ACHN (cell line): ENCODE measurements at regions not wholly inside any gene's neighbourhood (a gene's known extent, or its start where the extent isn't known, plus 50 kb on each side); places are given as distances from the start of the nearest gene placed in this dataset.

Source experiments
- DNase-seq: peaks from one replicate; pipeline ENCODE4 v3.0.0-alpha.2; 2015
- in situ Hi-C: cut with HindIII; loops from 2 replicates; pipeline ENCODE4 v1.10.0; 2017; ENCODE audit warnings: low sequenced_read_pairs, low pct_ligation_motif_present, low pct_unique_long_range_greater_than_20kb

DNA sequence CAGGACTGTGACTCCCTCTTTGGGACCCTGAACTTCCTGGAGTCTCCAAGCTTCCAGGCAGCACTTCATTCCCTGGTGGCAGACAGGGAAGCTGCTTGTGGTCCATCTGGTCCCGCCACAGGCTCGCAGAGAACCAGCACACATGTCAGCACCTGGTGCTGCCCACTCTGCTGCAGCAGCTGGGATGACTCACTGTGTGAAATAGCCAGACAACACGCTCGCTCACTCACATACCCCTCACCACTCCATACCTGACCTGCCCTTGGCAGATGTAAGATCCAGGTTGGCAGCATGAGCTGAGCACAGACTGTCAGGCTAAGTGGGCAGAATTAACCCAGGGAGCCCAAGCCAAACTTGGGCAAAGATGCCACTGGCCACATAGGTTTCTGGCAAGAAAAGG, 613.5 kb downstream of the PCDH18 start:
- in situ Hi-C loops, result no loop called here
- DNase-seq, result no peak

DNA sequence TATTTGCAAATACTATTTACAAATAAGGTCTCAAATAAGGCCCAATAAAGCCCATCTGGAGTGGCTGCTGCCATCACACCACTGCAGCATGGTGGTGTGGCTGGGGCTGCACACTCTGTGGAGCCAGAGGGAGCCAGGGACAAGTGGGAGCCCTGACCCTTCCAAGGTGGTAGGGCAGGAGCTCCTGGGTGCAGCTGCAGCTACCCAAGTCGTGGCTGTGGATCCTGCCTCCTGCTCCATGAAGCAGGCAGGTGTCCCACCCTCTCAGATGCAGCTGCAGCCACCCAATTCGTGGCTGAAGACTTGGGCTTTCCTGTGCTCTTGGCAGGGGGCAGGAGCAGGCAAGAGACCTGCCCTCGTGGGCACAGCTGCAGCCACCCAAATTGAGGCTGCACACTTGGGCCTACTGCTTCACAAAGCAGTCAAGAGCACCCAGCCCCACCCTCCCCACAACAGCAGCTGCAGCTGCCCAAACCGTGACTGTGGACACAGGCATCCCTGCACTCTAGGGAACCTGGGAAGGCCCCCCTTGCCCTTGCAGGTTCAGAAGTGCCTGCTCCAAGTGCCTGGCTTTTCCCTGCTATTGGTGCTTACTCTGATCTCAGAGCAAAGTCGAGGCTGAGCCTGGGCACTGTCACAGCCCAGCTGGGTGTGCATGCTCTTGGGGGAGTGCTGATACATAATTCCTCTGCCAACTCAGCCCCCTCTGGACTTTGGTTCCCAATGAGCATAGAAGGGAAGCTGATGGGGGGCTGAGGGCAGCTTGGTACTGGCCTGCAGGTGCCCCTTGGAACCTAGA, 614.8 kb downstream of the PCDH18 start:
- no peak for DNase-seq
- in situ Hi-C loops, result no loop called here

GRCh38 chr4:136909626-136910025, 622.7 kb downstream of the PCDH18 start:
- no peak for DNase-seq
- in situ Hi-C loops, result no loop called here

DNA sequence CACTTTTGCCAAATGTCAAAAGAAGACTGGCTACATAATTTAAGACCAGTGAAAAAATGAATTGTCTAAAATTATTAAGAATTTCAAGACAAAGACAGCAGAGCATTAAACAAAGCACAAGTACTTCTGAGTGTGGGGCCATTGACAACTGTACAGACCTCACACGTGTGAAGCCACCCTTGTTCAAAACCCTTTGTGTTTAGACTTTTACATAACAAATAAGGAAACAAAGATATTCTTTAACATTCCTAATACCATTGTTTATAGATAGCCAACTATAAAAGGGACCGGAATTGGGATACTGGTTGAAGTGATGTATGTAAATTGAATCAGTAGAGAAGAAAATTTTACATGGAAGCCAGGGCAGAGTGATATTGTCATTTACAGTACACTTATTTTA, 624.2 kb downstream of the PCDH18 start:
- DNase-seq, result no peak
- in situ Hi-C loops, result no loop called here

GRCh38 chr4:136900696-136901095, 631.6 kb downstream of the PCDH18 start:
- DNase-seq, result no peak
- in situ Hi-C loops, result no loop called here

DNA sequence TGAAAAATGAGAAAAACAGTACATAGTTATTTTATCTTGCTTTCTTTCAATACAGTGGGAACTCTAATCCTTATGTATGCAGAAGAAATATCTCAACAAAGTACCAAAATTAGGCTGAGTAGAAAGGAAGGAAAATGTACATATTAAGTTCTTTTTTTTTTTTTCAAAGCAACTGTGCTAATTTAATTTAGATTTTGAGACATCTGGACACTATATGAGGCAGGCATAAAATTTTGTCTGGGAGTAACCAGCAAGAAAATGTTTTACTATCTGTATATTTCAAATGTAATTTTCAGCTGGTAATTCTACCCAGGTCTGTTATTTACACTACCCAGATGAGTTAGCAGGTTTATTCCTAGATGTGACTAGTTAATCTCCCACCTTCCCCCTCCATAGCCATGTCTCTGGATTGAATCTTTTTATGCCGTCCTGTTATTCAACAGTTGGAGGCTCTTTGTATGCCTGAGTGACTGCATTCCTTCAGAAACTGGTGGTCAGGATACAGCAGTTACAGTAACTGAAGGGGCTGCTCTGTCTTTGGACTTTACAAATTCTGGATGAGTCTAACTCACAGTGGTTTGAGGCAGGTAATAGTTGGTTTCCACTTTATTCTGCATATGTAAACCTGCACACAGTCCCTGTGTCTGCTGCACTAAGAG, 633.6 kb downstream of the PCDH18 start:
- no peak for DNase-seq

GRCh38 chr4:136893573-136893972, 638.7 kb downstream of the PCDH18 start:
- in situ Hi-C loops, result no loop called here
- no peak for DNase-seq

More for the DNA sequence above, 633.6 kb downstream of the PCDH18 start:
- in situ Hi-C loops, result no loop called here

DNA sequence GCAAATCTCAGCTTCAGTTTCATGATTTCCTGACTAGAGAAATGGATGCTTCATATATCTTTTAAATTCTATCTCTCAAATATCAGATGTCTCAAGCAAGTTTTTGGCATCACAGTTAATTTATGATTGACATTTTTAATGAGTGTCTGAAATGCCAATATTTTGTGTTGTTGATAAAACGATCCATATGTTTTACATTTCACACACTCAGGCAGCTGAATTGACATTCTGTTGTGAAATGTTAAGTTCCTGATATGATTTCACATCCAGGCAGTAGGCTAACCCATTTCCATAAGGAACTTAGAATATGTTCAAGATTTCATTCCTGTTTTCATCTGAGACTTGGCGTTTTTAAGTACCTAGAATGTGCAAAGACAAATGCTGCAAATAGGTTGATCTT, 650.6 kb downstream of the PCDH18 start:
- DNase-seq, result no peak
- in situ Hi-C loops, result no loop called here

- no peak for DNase-seq
- in situ Hi-C loops, result no loop called here
These were observed 658.7 kb downstream of the PCDH18 start for GRCh38 chr4:136873555-136873954.

GRCh38 chr4:136867465-136867864, 664.8 kb downstream of the PCDH18 start:
- no peak for DNase-seq
- in situ Hi-C loops, result no loop called here

- no peak for DNase-seq
- in situ Hi-C loops, result no loop called here
These were observed 666.8 kb downstream of the PCDH18 start for GRCh38 chr4:136865526-136865925.

- in situ Hi-C loops, result no loop called here
- DNase-seq, result peak; percentile 82
These were observed 667.6 kb downstream of the PCDH18 start for GRCh38 chr4:136864604-136865185.

DNA sequence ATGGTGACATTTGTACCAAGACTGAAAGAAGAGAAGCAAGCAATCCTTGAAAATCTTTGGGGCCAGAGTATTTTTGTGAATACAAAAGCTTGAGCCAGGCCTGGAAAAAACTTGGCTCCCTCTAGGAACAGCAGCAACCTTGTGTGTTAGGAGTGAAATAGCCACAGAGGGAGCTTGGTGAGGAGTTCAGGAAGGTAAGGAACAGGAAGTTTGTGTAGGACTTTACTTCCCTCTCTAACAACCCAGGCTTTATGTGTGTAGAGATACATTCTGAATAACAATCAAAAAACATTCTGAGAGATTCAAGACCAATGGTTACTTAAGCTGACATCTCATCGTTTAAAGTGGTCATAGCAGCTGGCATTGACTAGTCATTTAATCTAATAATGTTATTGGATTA, 668.5 kb downstream of the PCDH18 start:
- DNase-seq, result peak; percentile 17
- in situ Hi-C loops, result no loop called here

DNA sequence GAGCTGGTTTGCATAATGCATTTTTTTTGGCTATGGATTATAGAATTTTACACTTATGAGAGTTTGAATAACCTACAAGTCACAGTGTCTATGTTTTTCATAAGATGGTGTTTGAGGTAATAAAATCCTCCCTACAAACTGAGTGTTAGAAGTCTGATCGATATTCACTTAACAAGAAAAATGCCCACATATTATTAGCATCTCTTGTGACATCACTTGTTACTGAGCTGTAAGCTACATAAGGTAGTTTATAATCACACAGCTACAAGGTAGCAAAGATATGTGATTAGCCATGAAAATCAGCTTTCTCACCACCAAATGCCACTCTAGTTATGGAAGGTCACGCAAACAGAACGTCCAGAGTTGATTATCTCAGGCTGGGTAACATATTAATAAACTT, 669.6 kb downstream of the PCDH18 start:
- in situ Hi-C loops, result no loop called here
- no peak for DNase-seq

DNA sequence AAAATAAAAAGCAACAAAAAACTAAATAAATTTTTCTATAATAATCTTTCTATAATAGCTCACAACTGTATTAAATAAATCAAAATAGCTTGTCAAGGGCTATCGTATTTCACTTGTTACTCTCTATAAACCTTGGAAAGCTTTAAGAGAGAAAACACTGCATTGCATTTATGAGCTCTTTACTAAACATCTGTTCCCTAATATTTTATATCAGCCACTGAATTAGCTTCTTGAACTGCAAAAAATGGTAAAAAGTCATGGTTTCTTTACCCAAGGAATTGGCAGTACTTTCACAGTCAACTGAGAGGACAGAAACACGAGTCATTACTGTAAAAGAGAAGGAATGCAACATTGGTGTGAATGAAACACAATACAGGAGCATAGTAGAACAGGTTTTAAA, 671.2 kb downstream of the PCDH18 start:
- in situ Hi-C loops, result no loop called here
- DNase-seq, result no peak

DNA sequence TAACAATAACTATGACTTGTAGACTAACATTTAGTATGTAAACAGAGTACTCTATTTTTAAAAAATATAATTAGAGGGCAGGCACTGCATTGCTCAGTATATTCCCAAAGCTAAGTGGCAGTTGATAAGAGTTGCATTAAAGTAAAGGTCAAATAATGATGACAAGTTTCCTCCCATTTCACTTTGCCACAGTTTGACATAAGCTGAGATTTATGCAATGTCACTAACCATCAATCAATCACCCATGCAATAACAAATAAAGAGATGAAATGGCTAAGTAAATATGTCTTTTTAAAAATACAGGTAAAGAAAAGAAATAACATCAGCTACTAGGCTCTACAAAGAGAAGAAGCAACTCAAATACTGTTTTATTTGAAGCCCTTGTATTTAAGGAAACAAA, 673.4 kb downstream of the PCDH18 start:
- in situ Hi-C loops, result no loop called here
- DNase-seq, result no peak

DNA sequence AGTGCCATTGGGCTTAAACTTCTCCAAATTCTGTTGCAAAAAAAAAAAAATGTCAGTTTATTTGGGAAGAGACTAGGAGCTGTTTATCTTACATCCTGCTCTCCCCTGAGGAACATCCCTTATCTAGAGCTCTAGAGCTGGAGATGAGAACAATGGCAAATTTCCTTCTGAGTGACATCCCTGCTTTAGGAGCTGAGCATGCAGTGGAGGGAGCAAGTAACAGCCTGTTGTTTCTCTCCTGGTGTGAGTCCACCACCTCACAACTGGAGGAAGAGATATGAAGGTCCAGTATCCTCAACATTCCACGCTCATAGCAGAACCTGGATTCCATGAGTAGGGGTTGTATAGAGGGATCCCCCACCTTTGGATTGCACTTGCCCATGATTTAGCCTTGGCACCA, 676.4 kb downstream of the PCDH18 start:
- no peak for DNase-seq
- in situ Hi-C loops, result no loop called here

GRCh38 chr4:136850446-136850845, 681.8 kb downstream of the PCDH18 start:
- no peak for DNase-seq
- in situ Hi-C loops, result no loop called here

- no peak for DNase-seq
- in situ Hi-C loops, result no loop called here
These were observed 684.2 kb downstream of the PCDH18 start for GRCh38 chr4:136847881-136848621.
